Nephron (organoid): ENCODE measurements at regions not wholly inside any gene's neighbourhood (a gene's known extent, or its start where the extent isn't known, plus 50 kb on each side); places are given as distances from the start of the nearest gene placed in this dataset.

Experiments
- H3K27ac Mint-ChIP-seq, 3 experiments: 2 replicates each; pipeline ENCODE4 v1.8.0; 2020; ENCODE audit warnings: mixed read lengths in 3 of 3, mild to moderate bottlenecking in 2 of 3, moderate library complexity in 1 of 3
- H3K27me3 Mint-ChIP-seq: 2 replicates; pipeline ENCODE4 v1.8.0; 2021; ENCODE audit warnings: low read depth, mild to moderate bottlenecking, moderate library complexity, mixed read lengths
- H3K36me3 Mint-ChIP-seq: 2 replicates; pipeline ENCODE4 v1.8.0; 2020; ENCODE audit warnings: low read depth, mixed read lengths
- H3K4me1 Mint-ChIP-seq: 2 replicates; pipeline ENCODE4 v1.8.0; 2020; ENCODE audit warnings: mixed read lengths
- H3K4me3 Mint-ChIP-seq, 3 experiments: 2 replicates each; pipeline ENCODE4 v1.8.0; 2020; ENCODE audit warnings: mild to moderate bottlenecking in 3 of 3, mixed read lengths in 3 of 3, moderate library complexity in 2 of 3
- H3K9me3 Mint-ChIP-seq: 2 replicates; pipeline ENCODE4 v1.8.0; 2020; ENCODE audit warnings: mixed read lengths
- CTCF ChIP-seq, 3 experiments: fragments of 200-600 bp; sonication (generic); IDR thresholded peaks; one replicate each; pipeline ENCODE4 v1.5.0; 2021; ENCODE audit warnings: antibody characterized with exemption in 3 of 3; ENCODE audit not compliant: unreplicated experiment in 3 of 3

- Mint-ChIP-seq H3K9me3 (no peaks in the 10 kb centered on the region), H3K36me3 (no peaks in the 10 kb centered on the region), H3K27ac (peak overlapping the region; percentile 9 to 47 (median 13)), H3K4me3 (no peak overlapping the region), H3K27me3 (peaks cover 25% of the 10 kb centered on the region), H3K4me1 (peaks cover 48% of the 10 kb centered on the region)
- no peak for TF ChIP-seq CTCF (IDR thresholded peaks at IDR 0.05; ENCODE audit: unreplicated experiment in 3 of 3)
Measured at GRCh38 chr22:27142286-27142685, 484.9 kb downstream of the MIAT start.

- Mint-ChIP-seq H3K27me3 (peaks cover 17% of the 10 kb centered on the region), H3K4me1 (peaks cover 33% of the 10 kb centered on the region), H3K27ac (peak overlapping the region in 2 of 3 experiments; percentile 7 to 33), H3K36me3 (no peaks in the 10 kb centered on the region), H3K4me3 (no peak overlapping the region), H3K9me3 (no peaks in the 10 kb centered on the region)
- no peak for TF ChIP-seq CTCF (IDR thresholded peaks at IDR 0.05; ENCODE audit: unreplicated experiment in 3 of 3)
Measured at GRCh38 chr22:27144321-27144720, 486.9 kb downstream of the MIAT start.

- Mint-ChIP-seq H3K27me3 (peaks cover 21% of the 10 kb centered on the region), H3K9me3 (peaks cover 2% of the 10 kb centered on the region), H3K36me3 (no peaks in the 10 kb centered on the region), H3K4me1 (peaks cover 28% of the 10 kb centered on the region), H3K27ac (no peak overlapping the region), H3K4me3 (no peak overlapping the region)
- TF ChIP-seq CTCF (IDR thresholded peaks at IDR 0.05; ENCODE audit: unreplicated experiment in 3 of 3): no peak
Measured at GRCh38 chr22:27146866-27147633, 489.7 kb downstream of the MIAT start.

- H3K27me3 Mint-ChIP-seq: peaks cover 19% of the 10 kb centered on the region
- no peak overlapping the region for H3K27ac Mint-ChIP-seq
- peaks cover 24% of the 10 kb centered on the region for H3K4me1 Mint-ChIP-seq
- peaks cover 7% of the 10 kb centered on the region for H3K9me3 Mint-ChIP-seq
- no peaks in the 10 kb centered on the region for H3K36me3 Mint-ChIP-seq
- TF ChIP-seq CTCF (IDR thresholded peaks at IDR 0.05; ENCODE audit: unreplicated experiment in 3 of 3): no peak
- no peak overlapping the region for H3K4me3 Mint-ChIP-seq
Measured at GRCh38 chr22:27148055-27148454, 490.7 kb downstream of the MIAT start.

- peaks cover 24% of the 10 kb centered on the region for H3K4me1 Mint-ChIP-seq
- H3K27me3 Mint-ChIP-seq: peaks cover 16% of the 10 kb centered on the region
- no peak for TF ChIP-seq CTCF (IDR thresholded peaks at IDR 0.05; ENCODE audit: unreplicated experiment in 3 of 3)
- peaks cover 7% of the 10 kb centered on the region for H3K9me3 Mint-ChIP-seq
- no peak overlapping the region for H3K4me3 Mint-ChIP-seq
- H3K27ac Mint-ChIP-seq: peak overlapping the region in 1 of 3 experiments; percentile 10
- H3K36me3 Mint-ChIP-seq: no peaks in the 10 kb centered on the region
Measured at GRCh38 chr22:27148886-27149470, 491.6 kb downstream of the MIAT start.
